ENCODE measurements at regions not wholly inside any gene's neighbourhood (a gene's known extent, or its start where the extent isn't known, plus 50 kb on each side); places are given as distances from the start of the nearest gene placed in this dataset.

GRCh38 chr5:88401686-88402085, 133.0 kb upstream of the TMEM161B start:
- TF ChIP-seq, protein P1, sequence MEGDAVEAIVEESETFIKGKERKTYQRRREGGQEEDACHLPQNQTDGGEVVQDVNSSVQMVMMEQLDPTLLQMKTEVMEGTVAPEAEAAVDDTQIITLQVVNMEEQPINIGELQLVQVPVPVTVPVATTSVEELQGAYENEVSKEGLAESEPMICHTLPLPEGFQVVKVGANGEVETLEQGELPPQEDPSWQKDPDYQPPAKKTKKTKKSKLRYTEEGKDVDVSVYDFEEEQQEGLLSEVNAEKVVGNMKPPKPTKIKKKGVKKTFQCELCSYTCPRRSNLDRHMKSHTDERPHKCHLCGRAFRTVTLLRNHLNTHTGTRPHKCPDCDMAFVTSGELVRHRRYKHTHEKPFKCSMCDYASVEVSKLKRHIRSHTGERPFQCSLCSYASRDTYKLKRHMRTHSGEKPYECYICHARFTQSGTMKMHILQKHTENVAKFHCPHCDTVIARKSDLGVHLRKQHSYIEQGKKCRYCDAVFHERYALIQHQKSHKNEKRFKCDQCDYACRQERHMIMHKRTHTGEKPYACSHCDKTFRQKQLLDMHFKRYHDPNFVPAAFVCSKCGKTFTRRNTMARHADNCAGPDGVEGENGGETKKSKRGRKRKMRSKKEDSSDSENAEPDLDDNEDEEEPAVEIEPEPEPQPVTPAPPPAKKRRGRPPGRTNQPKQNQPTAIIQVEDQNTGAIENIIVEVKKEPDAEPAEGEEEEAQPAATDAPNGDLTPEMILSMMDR (IDR thresholded peaks at IDR 0.05): no peak
- TF ChIP-seq POLR2A (IDR thresholded peaks at IDR 0.05): no peak
